Umbilical cord (tissue), 1 donor: ENCODE measurements at regions not wholly inside any gene's neighbourhood (a gene's known extent, or its start where the extent isn't known, plus 50 kb on each side); places are given as distances from the start of the nearest gene placed in this dataset.

ENCODE experiments used
- DNase-seq: peaks from one replicate; pipeline ENCODE4 v3.0.0-alpha.2; 2015; ENCODE audit warnings: low spot score

DNA sequence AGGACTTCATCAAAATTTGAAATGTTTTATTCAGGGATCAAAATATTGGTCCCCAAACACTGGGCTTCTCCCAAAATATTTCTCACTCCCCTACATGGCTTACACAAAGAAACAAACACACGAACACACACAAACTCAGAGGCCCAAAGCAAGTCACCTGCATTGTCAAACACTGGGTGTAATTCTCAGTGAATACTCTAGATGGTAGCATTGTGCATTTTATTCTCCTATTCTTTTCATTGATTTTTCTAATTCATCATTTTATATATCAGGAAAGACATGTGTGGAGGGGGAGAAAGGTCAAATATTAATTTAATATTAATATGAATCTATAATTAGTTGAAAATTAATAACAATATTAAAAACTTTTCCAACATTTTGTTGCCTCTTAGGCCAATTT is 72.3 kb upstream of the TNMD start:
- DNase-seq = peak; percentile 0

DNA sequence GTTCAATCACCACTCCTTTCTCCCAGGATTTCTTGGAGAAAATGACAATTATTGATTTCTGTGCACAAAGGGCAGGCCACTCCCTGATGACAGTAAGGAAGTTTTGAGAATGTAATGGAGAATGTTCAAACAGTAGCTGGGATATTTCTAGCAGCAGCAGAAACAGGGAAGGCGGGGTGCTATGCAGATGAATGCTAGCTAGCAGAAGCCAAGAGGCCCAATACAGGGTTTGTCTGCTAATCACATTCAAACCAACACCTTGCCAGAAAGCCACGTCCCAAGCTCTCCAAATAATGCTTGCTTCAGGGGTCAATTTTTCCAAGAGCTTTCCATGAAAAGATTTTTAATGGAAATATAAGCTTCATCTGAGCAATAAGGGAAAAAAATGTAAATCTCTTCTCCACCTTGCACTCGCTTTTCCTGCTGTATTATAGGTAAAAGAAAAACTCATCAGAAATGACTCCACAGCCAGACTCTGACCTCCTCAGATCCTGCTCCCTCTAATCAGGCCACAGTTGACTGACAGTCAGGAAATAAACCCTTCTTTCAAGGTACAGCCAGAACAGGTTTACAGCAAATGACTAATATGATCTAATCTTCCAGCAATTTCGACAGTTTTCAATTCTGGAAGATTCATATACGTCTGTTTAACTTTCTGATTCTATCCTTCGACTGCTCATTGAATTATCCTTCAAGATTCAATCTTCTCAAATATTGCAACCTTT is 84.7 kb upstream of the PCDH19 start:
- no peak for DNase-seq

DNA sequence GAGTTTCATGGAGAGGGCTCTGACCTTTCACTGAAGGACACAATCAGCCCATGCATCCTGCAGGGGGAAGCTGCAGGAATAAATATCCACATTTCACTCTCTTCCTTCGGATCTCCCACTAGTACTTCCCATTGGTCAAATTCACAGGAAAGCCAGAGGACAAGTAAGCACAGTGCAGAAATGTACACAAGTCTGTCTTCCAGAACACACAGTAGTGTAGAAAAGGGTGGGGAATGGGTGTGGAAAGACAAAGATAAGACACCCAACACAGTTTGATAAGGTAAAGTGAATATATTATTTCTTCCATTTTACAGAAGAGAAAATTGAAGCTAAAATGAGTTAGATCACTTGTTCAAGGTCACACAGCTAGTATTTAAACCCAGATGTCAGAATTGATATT is 81.1 kb upstream of the PCDH19 start:
- no peak for DNase-seq

DNA sequence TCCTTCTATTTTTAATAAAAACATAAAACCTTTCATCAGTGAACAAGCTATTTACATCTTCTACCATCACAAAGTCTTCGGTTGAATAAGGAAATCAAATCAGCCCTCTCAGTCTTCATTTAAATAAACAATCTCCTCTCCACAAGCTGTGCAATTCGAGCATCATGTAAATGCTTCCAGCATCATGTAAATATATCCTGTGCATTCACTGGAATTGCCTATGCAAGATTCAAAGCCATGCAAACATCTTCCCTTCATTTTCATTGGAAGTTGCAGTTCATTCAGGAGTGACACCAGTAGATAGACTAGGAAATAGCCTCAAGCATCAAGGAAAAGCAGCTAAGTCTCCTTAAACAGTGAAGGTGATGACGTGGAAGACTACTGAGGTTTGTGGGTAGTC is 77.7 kb upstream of the PCDH19 start:
- DNase-seq = no peak

DNA sequence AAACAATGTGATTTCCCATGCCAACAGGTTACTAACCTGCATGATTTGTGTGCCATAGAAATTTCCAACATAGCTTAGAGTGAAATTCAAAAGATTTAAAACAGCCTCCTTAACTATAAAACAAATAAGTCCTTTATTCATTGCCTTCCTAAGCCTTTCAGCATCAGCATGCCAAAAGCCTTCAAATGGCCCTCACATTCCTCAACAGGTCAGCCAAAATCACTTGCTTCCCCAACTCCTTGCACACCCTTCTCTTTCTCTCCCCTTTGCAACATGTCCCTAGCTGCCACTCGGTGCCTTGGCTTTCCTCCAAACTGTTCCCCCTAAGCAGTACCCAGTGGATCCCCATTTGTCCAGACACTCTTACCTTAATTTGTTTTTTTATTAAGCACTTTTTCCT is 74.9 kb upstream of the PCDH19 start:
- DNase-seq = no peak

DNA sequence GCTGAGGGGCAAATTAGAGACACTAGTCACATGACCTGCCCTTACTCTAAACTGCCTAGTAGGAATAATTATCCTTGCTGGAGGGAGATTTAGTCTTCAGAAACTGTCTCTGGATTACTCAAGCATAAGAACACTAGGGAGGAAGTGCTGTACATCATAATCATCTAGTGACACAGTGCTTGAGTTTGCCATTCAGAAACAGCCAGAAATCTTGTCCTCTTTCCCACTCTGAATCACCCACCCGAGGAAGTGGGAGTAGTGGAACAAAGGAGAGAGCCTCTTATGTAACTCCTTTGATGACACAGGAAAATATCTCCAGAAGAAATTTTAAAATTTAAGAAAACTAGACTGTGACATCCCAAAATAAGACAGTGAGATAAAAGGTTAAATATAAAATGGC is 69.3 kb upstream of the PCDH19 start:
- DNase-seq = no peak

DNA sequence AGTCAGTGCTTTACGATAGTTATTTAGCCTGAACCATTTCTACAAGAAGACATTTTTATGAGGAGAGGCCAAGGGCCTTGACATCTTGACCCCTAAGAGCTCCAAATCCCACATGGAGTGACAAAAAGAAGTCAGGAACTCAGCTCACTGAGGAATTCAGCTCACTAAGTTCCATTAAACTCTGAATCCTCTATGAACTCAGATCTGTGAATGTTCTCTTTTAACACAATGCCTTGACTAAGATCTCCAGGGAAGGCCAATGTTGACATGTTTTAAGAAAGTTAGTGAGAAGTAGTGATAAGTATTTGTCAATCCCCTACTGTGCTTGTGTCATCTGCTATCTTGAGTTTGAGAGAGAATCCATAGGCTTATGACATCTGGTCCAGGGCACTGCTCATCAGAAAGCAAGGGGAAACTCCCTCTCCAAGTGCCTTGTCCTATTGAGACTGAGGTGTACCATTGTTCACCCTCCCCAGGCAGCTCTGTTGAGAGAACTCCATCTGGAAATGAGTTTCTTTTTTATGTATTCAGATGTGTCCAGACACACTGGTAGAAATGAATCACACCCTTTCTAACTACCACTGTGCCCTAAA is 68.7 kb upstream of the PCDH19 start:
- DNase-seq = no peak

DNA sequence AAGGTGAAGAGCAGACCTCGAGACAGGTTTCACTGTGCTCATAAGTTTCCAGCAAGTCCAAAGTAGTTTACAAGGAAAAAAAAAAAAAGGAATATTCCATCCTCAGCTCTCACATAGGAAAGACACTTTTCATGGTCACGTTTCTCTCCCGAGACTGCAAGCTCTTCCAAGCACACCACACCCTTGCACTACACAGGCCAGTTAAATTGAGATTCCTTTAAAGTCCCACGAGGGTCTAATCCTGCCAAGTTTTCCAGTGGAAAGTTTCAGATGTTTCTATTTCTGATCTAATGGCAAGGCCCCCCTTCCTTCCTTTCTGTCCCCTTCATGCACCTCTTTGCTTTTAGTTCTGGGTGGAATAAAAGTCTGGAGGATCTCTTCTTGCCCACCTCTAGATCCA is 67.9 kb upstream of the PCDH19 start:
- DNase-seq = no peak

DNA sequence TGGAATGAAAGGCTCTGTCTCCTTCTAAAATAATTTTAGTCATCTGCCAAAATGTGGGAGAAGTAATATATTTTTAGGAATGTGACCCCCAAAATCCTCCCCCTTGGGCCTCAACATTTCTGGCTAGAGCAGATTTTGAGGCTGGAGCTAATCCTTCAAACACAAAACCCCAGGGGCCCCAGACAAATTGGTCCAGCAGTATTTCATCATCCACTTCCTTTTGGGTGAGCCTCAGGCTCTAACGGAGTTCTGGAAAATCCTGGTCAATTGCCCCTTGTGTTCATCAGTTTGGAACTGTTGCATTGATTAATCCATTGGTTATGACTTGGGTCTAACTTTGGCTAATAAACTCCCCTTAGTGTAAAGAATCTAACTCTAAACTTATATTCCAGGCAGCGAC is 67.4 kb upstream of the PCDH19 start:
- no peak for DNase-seq
